Fibroblast of skin of left quadriceps (primary cell): ENCODE measurements at regions not wholly inside any gene's neighbourhood (a gene's known extent, or its start where the extent isn't known, plus 50 kb on each side); places are given as distances from the start of the nearest gene placed in this dataset.
"Not testable (repeated sequence)": the region's sequence is repeated elsewhere in the genome, so short reads cannot be mapped to it uniquely, and the experiment has no call there.

ENCODE experiments used
- DNase-seq, 2 experiments: peaks; one replicate each; pipeline ENCODE4 v3.0.0-alpha.2; 2013; ENCODE audit warnings: low read depth in 2 of 2

GRCh38 chr3:44130249-44130648 lies 111.4 kb upstream of the TOPAZ1 start:
- DNase-seq = no peak

GRCh38 chr3:44132061-44132460 lies 109.6 kb upstream of the TOPAZ1 start:
- no peak for DNase-seq

GRCh38 chr3:44132593-44132992 lies 109.1 kb upstream of the TOPAZ1 start:
- no peak for DNase-seq

- no peak for DNase-seq
These were observed 105.3 kb upstream of the TOPAZ1 start for GRCh38 chr3:44136421-44136820.

- no peak for DNase-seq
These were observed 95.6 kb upstream of the TOPAZ1 start for GRCh38 chr3:44146073-44146472.

GRCh38 chr3:44159696-44160300 lies 81.9 kb upstream of the TOPAZ1 start:
- DNase-seq = no peak

- no peak for DNase-seq
These were observed 80.9 kb upstream of the TOPAZ1 start for GRCh38 chr3:44160818-44161217.

- DNase-seq = no peak
These were observed 69.8 kb upstream of the TOPAZ1 start for GRCh38 chr3:44171891-44172290.

- not testable (repeated sequence) for DNase-seq
These were observed 69.0 kb upstream of the TOPAZ1 start for GRCh38 chr3:44172701-44173100.

GRCh38 chr3:44173263-44173662 lies 68.4 kb upstream of the TOPAZ1 start:
- DNase-seq = no peak

- DNase-seq = no peak
These were observed 66.6 kb upstream of the TOPAZ1 start for GRCh38 chr3:44175070-44175469.

GRCh38 chr3:44179246-44179645 lies 62.4 kb upstream of the TOPAZ1 start:
- DNase-seq = no peak

- no peak for DNase-seq
These were observed 57.2 kb upstream of the TOPAZ1 start for GRCh38 chr3:44184319-44184953.

- DNase-seq = no peak
These were observed 56.2 kb upstream of the TOPAZ1 start for GRCh38 chr3:44185396-44185915.

- DNase-seq = no peak
These were observed 55.5 kb upstream of the TOPAZ1 start for GRCh38 chr3:44186111-44186672.

- no peak for DNase-seq
These were observed 55.0 kb upstream of the TOPAZ1 start for GRCh38 chr3:44186712-44187111.
